K562 (cell line): ENCODE measurements at regions not wholly inside any gene's neighbourhood (a gene's known extent, or its start where the extent isn't known, plus 50 kb on each side); places are given as distances from the start of the nearest gene placed in this dataset.

Experiments used
- CTCF ChIP-seq, 3 experiments: IDR thresholded peaks in 2 of 3; conservative IDR thresholded peaks in 1 of 3; 2 replicates each; pipeline ENCODE4 v1.5.1; 2011 to 2012; ENCODE audit warnings: low read length in 3 of 3, mild to moderate bottlenecking in 3 of 3, control low read depth in 2 of 3, improper control_type of control experiment in 1 of 3, inconsistent platforms in 1 of 3, low read depth in 1 of 3, mixed read lengths in 1 of 3, moderate library complexity in 1 of 3; ENCODE audit not compliant: insufficient read depth in 2 of 3
- DACH1 ChIP-seq: fragments of 450-650 bp; IDR thresholded peaks from 2 replicates; pipeline ENCODE4 v1.6.1; 2018; ENCODE audit not compliant: partially characterized antibody
- ELF2 ChIP-seq: fragments of 250-450 bp; sonication (Bioruptor Pico); IDR thresholded peaks from 2 replicates; pipeline ENCODE4 v1.5.0; 2021; ENCODE audit warnings: mild to moderate bottlenecking
- ELF4 ChIP-seq: fragments of 450-650 bp; formaldehyde crosslinking; IDR thresholded peaks from 2 replicates; pipeline ENCODE4 v1.4.0; 2022; ENCODE audit warnings: missing genetic modification characterization
- EP300 ChIP-seq: IDR thresholded peaks from 2 replicates; pipeline ENCODE4 v1.6.1; 2012; ENCODE audit warnings: low read length, improper control_type of control experiment
- IRF9 ChIP-seq: fragments of 450-650 bp; IDR thresholded peaks from 2 replicates; pipeline ENCODE4 v1.6.1; 2016; ENCODE audit warnings: missing biosample characterization, missing genetic modification characterization
- NCOA2 ChIP-seq, 2 experiments: fragments of 450-650 bp; IDR thresholded peaks; 2 replicates each; pipeline ENCODE4 v1.6.1; 2018; ENCODE audit warnings: mild to moderate bottlenecking in 2 of 2, moderate library complexity in 1 of 2; ENCODE audit not compliant: partially characterized antibody in 2 of 2
- POLR2A ChIP-seq: fragments of 450-650 bp; conservative IDR thresholded peaks from 2 replicates; pipeline ENCODE4 v1.6.1; 2016
- SETDB1 ChIP-seq: IDR thresholded peaks from one replicate; pipeline ENCODE4 v1.6.1; 2012; ENCODE audit warnings: low read length, control low read depth, inconsistent platforms
- ZNF778 ChIP-seq: fragments of 450-650 bp; formaldehyde crosslinking; IDR thresholded peaks from 2 replicates; pipeline ENCODE4 v1.4.0; 2020; ENCODE audit warnings: mild to moderate bottlenecking, moderate library complexity

- TF ChIP-seq DACH1 = no peak
- TF ChIP-seq ELF2 (CRISPR knock-in tag) = no peak
- no peak for TF ChIP-seq ELF4 (CRISPR knock-in tag)
- no peak for TF ChIP-seq CTCF (IDR thresholded peaks at IDR 0.05 in 2 of 3, conservative IDR thresholded peaks at IDR 0.05 in 1 of 3; ENCODE audit: insufficient read depth in 2 of 3, low read depth in 1 of 3, low read length in 3 of 3)
- no peak for TF ChIP-seq IRF9
- TF ChIP-seq ZNF778 (CRISPR knock-in tag) = no peak
- no peak for TF ChIP-seq SETDB1
- TF ChIP-seq NCOA2 (IDR thresholded peaks at IDR 0.05; ENCODE audit: partially characterized antibody in 2 of 2) = no peak
- TF ChIP-seq POLR2A = no peak
- TF ChIP-seq EP300 = no peak
These were observed 196.4 kb downstream of the ARL4C start for GRCh38 chr2:234300391-234300925.
